ENCODE measurements at regions not wholly inside any gene's neighbourhood (a gene's known extent, or its start where the extent isn't known, plus 50 kb on each side); places are given as distances from the start of the nearest gene placed in this dataset.

GRCh38 chr14:100469632-100470522 lies 117.3 kb downstream of the BEGAIN start:
- no peak for DNase-seq

DNA sequence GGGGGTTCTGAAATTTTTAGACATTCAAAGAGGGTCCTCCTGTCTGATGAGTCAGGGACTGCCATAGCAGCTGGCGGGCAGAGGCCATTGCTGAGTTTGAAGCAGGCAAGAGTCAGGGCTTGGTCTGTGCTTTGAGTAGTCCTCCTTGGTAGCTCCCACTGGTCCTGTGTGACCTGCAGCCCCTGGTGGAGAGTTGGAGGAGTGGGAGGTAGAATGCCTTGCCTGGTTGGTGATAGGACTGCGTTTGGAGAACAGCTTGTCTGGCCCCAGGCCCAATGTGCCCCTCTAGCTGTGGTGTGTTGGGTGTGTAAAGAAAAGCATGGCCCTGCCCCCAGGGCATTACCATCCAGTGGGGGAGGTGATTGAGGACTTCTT lies 116.7 kb downstream of the BEGAIN start:
- no peak for DNase-seq

- no peak for DNase-seq
Observed at GRCh38 chr14:100471441-100472093, 115.7 kb downstream of the BEGAIN start.

DNA sequence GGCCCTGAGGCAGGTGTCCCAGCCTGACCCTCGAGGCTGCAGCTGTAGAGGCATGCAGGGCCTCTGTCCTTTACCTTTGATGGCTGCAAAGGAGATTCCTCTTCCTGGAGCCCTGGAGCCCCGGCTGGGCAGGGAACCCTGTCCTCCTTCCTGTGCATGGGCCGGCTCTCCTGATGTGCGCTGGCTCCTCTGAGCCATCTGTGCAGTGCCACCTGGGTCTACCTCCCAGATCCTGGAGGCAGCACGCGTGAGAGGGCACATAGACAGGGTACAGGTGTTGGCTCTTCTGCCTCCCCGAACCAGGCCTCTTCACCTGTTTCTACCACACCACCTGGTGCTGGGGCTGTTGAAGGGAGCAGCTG lies 115.1 kb downstream of the BEGAIN start:
- no peak for DNase-seq

DNA sequence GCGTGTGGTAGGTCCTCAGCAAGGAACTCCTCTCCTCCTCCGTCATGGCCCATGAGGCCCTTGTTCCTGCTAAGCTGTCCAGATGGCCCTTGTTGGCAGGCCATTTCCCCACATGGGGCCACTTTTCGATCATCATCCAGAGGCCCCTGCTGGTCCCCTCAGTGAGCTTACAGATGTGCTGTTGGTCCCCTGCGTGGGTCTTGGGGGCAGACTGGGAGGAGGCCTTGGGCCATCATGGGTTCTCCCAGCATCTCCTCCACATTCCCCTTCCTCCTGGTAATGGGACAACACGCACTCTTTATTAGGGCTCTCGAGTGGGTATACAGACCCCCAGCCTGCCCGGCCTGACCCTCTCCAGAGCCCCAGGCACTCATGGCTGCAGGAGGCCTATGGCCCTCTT lies 114.7 kb downstream of the BEGAIN start:
- no peak for DNase-seq

DNA sequence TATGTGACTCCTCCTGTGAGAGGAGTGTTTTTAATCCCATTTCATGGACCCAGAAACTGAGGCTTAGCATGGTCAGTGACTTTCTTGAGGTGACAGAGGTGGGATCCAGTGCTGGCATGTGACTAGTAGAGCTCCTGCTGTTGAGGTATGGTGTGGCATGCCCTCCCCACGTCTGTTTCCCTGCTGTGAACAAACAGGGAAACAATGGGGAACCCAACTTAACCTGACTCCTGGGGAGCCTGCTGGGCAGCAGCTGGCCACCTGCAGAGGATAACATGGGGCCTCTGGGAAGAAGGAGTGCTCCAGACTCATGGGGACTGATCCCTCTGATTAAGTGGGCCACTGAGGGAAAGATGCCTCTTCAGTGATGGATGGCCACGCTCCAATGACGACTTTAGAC lies 114.0 kb downstream of the BEGAIN start:
- no peak for DNase-seq

- DNase-seq, result no peak
Observed at GRCh38 chr14:100474196-100474595, 113.0 kb downstream of the BEGAIN start.

DNA sequence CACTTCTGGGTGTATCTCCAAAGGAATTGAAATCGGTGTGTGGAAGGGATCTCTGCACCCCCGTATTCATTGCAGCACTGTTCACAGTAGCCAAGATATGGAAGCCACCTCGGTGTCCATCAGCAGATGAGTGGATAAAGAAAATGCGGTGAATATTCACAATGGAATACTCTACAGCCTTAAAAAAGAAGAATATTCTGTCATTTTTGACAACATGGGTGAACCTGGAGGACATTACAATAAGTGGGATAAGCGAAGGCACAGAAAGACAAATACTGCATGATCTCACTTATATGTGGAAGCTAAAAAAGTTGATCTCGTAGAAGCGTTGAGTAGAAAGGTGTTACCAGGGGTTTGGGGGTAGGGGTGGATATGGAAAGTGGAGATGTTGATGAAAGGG lies 111.9 kb downstream of the BEGAIN start:
- DNase-seq, result no peak

- no peak for DNase-seq
Observed at GRCh38 chr14:100476012-100476822, 111.0 kb downstream of the BEGAIN start.

GRCh38 chr14:100484531-100485267 lies 102.5 kb downstream of the BEGAIN start:
- DNase-seq, result no peak

DNA sequence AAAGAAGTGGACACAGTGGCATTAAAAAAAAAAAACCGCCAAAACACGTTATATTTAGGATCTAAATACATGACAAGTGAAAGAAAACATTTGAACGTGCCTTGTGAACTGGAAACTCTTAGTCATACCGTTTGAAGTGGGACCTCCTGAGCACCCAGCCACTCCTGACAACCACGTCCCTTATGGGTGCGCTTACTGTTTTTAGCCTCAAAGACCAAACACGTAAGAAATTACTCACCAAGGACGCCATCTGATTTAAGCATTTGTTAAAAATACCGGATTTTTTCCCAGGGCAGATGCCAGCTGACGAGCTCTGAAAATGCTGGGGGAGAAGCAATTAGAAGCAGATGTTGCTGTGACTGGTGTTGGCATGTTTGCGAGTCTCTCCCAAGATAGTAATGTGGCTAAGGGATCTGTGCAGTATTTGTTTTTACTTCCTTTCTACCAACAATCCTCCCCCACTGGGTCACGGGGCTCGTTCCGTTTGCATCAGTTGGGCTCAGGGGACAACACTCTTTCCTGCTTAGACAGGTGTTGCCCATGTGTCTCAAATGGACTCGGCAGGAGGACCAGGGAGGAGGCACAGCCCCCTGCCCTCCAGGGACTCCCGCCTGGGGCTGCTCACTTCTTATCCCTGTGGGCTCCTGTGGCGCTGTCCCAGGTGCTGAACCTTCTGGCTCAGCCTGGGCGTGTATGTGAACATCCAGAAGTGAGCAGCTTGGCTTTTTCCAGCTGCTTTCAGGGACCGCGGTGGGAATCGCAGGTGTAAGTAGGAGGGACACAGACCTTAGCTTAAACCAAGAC lies 101.0 kb downstream of the BEGAIN start:
- DNase-seq, result peak in 1 of 2 experiments; percentile 4
